ENCODE measurements at regions not wholly inside any gene's neighbourhood (a gene's known extent, or its start where the extent isn't known, plus 50 kb on each side); places are given as distances from the start of the nearest gene placed in this dataset.

GRCh38 chr15:95840004-95840403, 490.5 kb upstream of the NR2F2 start:
- no peak for ATAC-seq
- TF ChIP-seq ESRRG (CRISPR knock-in tag; IDR thresholded peaks at IDR 0.05) (no peak), ZNF565 (CRISPR knock-in tag; conservative IDR thresholded peaks at IDR 0.05; ENCODE audit: low read depth) (no peak), TCF4 (CRISPR knock-in tag; IDR thresholded peaks at IDR 0.05; ENCODE audit: borderline replicate concordance) (no peak), ZC3H10 (CRISPR knock-in tag; IDR thresholded peaks at IDR 0.05) (no peak), SNAI2 (CRISPR knock-in tag; IDR thresholded peaks at IDR 0.05) (no peak), TSHZ2 (CRISPR knock-in tag; IDR thresholded peaks at IDR 0.05) (no peak), TOX (CRISPR knock-in tag; IDR thresholded peaks at IDR 0.05; ENCODE audit: borderline replicate concordance) (no peak), ZNF70 (CRISPR knock-in tag; IDR thresholded peaks at IDR 0.05) (no peak)

- TF ChIP-seq CSDC2 (CRISPR knock-in tag; IDR thresholded peaks at IDR 0.05) (no peak), ZFP30 (CRISPR knock-in tag; IDR thresholded peaks at IDR 0.05) (no peak), BACH2 (CRISPR knock-in tag; IDR thresholded peaks at IDR 0.05; ENCODE audit: borderline replicate concordance) (no peak), TSHZ2 (CRISPR knock-in tag; IDR thresholded peaks at IDR 0.05) (no peak), POU6F1 (CRISPR knock-in tag; IDR thresholded peaks at IDR 0.05; ENCODE audit: borderline replicate concordance, low read depth) (no peak), CSRNP3 (CRISPR knock-in tag; IDR thresholded peaks at IDR 0.05) (no peak), RARB (CRISPR knock-in tag; IDR thresholded peaks at IDR 0.05) (no peak), OSR1 (CRISPR knock-in tag; IDR thresholded peaks at IDR 0.05) (no peak)
- no peak for ATAC-seq
Observed at GRCh38 chr15:95840855-95841254, 489.6 kb upstream of the NR2F2 start.

- ATAC-seq, result no peak
- TF ChIP-seq ZNF70 (CRISPR knock-in tag; IDR thresholded peaks at IDR 0.05), result no peak
- no peak for TF ChIP-seq ZFP30 (CRISPR knock-in tag; IDR thresholded peaks at IDR 0.05)
- TF ChIP-seq PATZ1 (CRISPR knock-in tag; IDR thresholded peaks at IDR 0.05; ENCODE audit: borderline replicate concordance), result no peak
- no peak for TF ChIP-seq TOX (CRISPR knock-in tag; IDR thresholded peaks at IDR 0.05; ENCODE audit: borderline replicate concordance)
- no peak for TF ChIP-seq ZNF565 (CRISPR knock-in tag; conservative IDR thresholded peaks at IDR 0.05; ENCODE audit: low read depth)
- TF ChIP-seq RARB (CRISPR knock-in tag; IDR thresholded peaks at IDR 0.05), result no peak
- no peak for TF ChIP-seq TCF4 (CRISPR knock-in tag; IDR thresholded peaks at IDR 0.05; ENCODE audit: borderline replicate concordance)
- TF ChIP-seq POU6F1 (CRISPR knock-in tag; IDR thresholded peaks at IDR 0.05; ENCODE audit: borderline replicate concordance, low read depth), result no peak
- no peak for TF ChIP-seq ZC3H10 (CRISPR knock-in tag; IDR thresholded peaks at IDR 0.05)
- no peak for TF ChIP-seq TSHZ2 (CRISPR knock-in tag; IDR thresholded peaks at IDR 0.05)
- TF ChIP-seq OSR1 (CRISPR knock-in tag; IDR thresholded peaks at IDR 0.05), result no peak
- no peak for TF ChIP-seq ZFP3 (CRISPR knock-in tag; IDR thresholded peaks at IDR 0.05)
- TF ChIP-seq CREB5 (CRISPR knock-in tag; IDR thresholded peaks at IDR 0.05; ENCODE audit: low read depth), result no peak
- no peak for TF ChIP-seq CSDC2 (CRISPR knock-in tag; IDR thresholded peaks at IDR 0.05)
Observed at GRCh38 chr15:95842576-95842975, 487.9 kb upstream of the NR2F2 start.

All from SK-N-SH treated with all-trans-retinoic acid at 6 μM for 48 hours (cell line).